Mesendoderm (in vitro differentiated cells): ENCODE measurements at regions not wholly inside any gene's neighbourhood (a gene's known extent, or its start where the extent isn't known, plus 50 kb on each side); places are given as distances from the start of the nearest gene placed in this dataset.
A peak's percentile ranks its signal among the peaks of the same experiment; 100 is the strongest.
"Not testable (repeated sequence)": the region's sequence is repeated elsewhere in the genome, so short reads cannot be mapped to it uniquely, and the experiment has no call there.

Source experiments
- DNase-seq: peaks from one replicate; pipeline ENCODE4 v3.0.0; 2013
- H2AK5ac ChIP-seq: 2 replicates; pipeline ENCODE4 v1.6.1; 2013; ENCODE audit warnings: low read length, inconsistent platforms
- H2BK120ac ChIP-seq: 2 replicates; pipeline ENCODE4 v1.6.1; 2013; ENCODE audit warnings: low read depth, mild to moderate bottlenecking, low read length, moderate library complexity, mixed read lengths
- H2BK15ac ChIP-seq: replicated peaks from 2 replicates; pipeline ENCODE4 v1.6.1; 2013; ENCODE audit warnings: low read depth, mild to moderate bottlenecking, moderate library complexity
- H2BK5ac ChIP-seq: 2 replicates; pipeline ENCODE4 v1.6.1; 2013; ENCODE audit warnings: low read length, inconsistent platforms
- H3K18ac ChIP-seq: 2 replicates; pipeline ENCODE4 v1.6.1; 2013; ENCODE audit warnings: mild to moderate bottlenecking, low read length, mixed read lengths
- H3K23ac ChIP-seq: one replicate; pipeline ENCODE4 v1.6.1; 2013; ENCODE audit warnings: low read length
- H3K27ac ChIP-seq: 2 replicates; pipeline ENCODE4 v1.5.1; 2013; ENCODE audit warnings: low read depth, mild to moderate bottlenecking, inconsistent platforms, low read length, moderate library complexity
- H3K27me3 ChIP-seq: 2 replicates; pipeline ENCODE4 v1.6.1; 2013; ENCODE audit warnings: low read length, control low read depth, mild to moderate bottlenecking, inconsistent platforms; ENCODE audit not compliant: insufficient read depth, poor library complexity
- H3K36me3 ChIP-seq: 2 replicates; pipeline ENCODE4 v1.6.1; 2013; ENCODE audit warnings: low read length, inconsistent platforms; ENCODE audit not compliant: control insufficient read depth, insufficient read depth
- H3K4ac ChIP-seq: one replicate; pipeline ENCODE4 v1.6.1; 2013; ENCODE audit warnings: low read depth, mild to moderate bottlenecking, low read length, moderate library complexity
- H3K4me1 ChIP-seq: 2 replicates; pipeline ENCODE4 v1.6.1; 2013; ENCODE audit warnings: low read depth, low read length, inconsistent platforms; ENCODE audit not compliant: control insufficient read depth
- H3K4me2 ChIP-seq: 2 replicates; pipeline ENCODE4 v1.6.1; 2013; ENCODE audit warnings: low read length
- H3K4me3 ChIP-seq: 2 replicates; pipeline ENCODE4 v1.5.1; 2013; ENCODE audit warnings: mild to moderate bottlenecking, low read length
- H3K56ac ChIP-seq: one replicate; pipeline ENCODE4 v1.6.1; 2013; ENCODE audit warnings: low read length
- H3K79me1 ChIP-seq: 2 replicates; pipeline ENCODE4 v1.6.1; 2013; ENCODE audit warnings: low read length, inconsistent platforms
- H3K79me2 ChIP-seq: 2 replicates; pipeline ENCODE4 v1.6.1; 2013; ENCODE audit warnings: mild to moderate bottlenecking, low read length; ENCODE audit not compliant: control insufficient read depth, insufficient read depth
- H3K9ac ChIP-seq: 2 replicates; pipeline ENCODE4 v1.6.1; 2013; ENCODE audit warnings: low read length, inconsistent platforms
- H4K5ac ChIP-seq: one replicate; pipeline ENCODE4 v1.6.1; 2013; ENCODE audit warnings: low read length
- H4K8ac ChIP-seq: one replicate; pipeline ENCODE4 v1.6.1; 2013; ENCODE audit warnings: low read depth, mild to moderate bottlenecking, control low read depth, low read length, moderate library complexity
- WGBS: extraction: QIAGEN DNeasy Blood & Tissue Kit; methylation state at CpG from one replicate; pipeline ENCODE4 v1.1.7; 2013; ENCODE audit warnings: low lambda C conversion rate, missing lambda C conversion rate; ENCODE audit not compliant: insufficient coverage; ENCODE audit errors: extremely low coverage; 5-methylcytosine and 5-hydroxymethylcytosine counted together

- H2AK5ac ChIP-seq, H3K79me1 ChIP-seq, H3K18ac ChIP-seq, H3K4me1 ChIP-seq, H3K27ac ChIP-seq, H3K4me3 ChIP-seq, H2BK5ac ChIP-seq, H3K4me2 ChIP-seq, H3K79me2 ChIP-seq, H2BK15ac ChIP-seq, H3K36me3 ChIP-seq, H4K5ac ChIP-seq, H3K4ac ChIP-seq, H4K8ac ChIP-seq, H3K23ac ChIP-seq, DNase-seq, H3K56ac ChIP-seq, H3K9ac ChIP-seq, H3K27me3 ChIP-seq, H2BK120ac ChIP-seq: not testable (repeated sequence)
- no CpG with 5 or more reads among the region's 4 CpGs for WGBS
Measured at GRCh38 chr19:14270557-14270956, 64.6 kb upstream of the ADGRL1 start.

GRCh38 chr19:14267224-14267741, 61.3 kb upstream of the ADGRL1 start:
- no CpG with 5 or more reads among the region's 6 CpGs for WGBS
- Histone ChIP-seq H3K27me3 (no peaks in the 10 kb centered on the region), H3K27ac (no peak overlapping the region), H3K18ac (no peak overlapping the region), H3K23ac (no peak overlapping the region), H4K8ac (no peak overlapping the region), H2BK5ac (no peak overlapping the region), H4K5ac (no peak overlapping the region), H2BK120ac (no peak overlapping the region), H2BK15ac (no peak overlapping the region), H3K4me2 (no peak overlapping the region), H3K9ac (no peak overlapping the region), H3K36me3 (no peaks in the 10 kb centered on the region), H3K4ac (no peak overlapping the region), H3K79me2 (no peaks in the 10 kb centered on the region), H3K4me1 (peaks cover 4% of the 10 kb centered on the region), H2AK5ac (no peak overlapping the region), H3K79me1 (no peaks in the 10 kb centered on the region), H3K56ac (no peak overlapping the region), H3K4me3 (no peak overlapping the region)
- DNase-seq = no peak

- not testable (repeated sequence) for H3K79me2 ChIP-seq, H3K4me3 ChIP-seq
- no CpG with 5 or more reads among the region's 4 CpGs for WGBS
Measured at GRCh38 chr19:14266208-14266607, 60.2 kb upstream of the ADGRL1 start.

GRCh38 chr19:14265290-14266036, 59.5 kb upstream of the ADGRL1 start:
- peak overlapping the region; percentile 93 for H3K18ac ChIP-seq
- H4K8ac ChIP-seq = peak overlapping the region; percentile 1
- no peaks in the 10 kb centered on the region for H3K79me1 ChIP-seq
- no peak overlapping the region for H3K23ac ChIP-seq
- H3K4me2 ChIP-seq = peak overlapping the region; percentile 91
- peak overlapping the region; percentile 86 for H2BK120ac ChIP-seq
- peak overlapping the region; percentile 58 for H3K9ac ChIP-seq
- H3K4ac ChIP-seq = no peak overlapping the region
- H2BK15ac ChIP-seq = peak overlapping the region; percentile 76
- H3K36me3 ChIP-seq = no peaks in the 10 kb centered on the region
- no peak overlapping the region for H4K5ac ChIP-seq
- H3K56ac ChIP-seq = peak overlapping the region; percentile 78
- H3K27me3 ChIP-seq = no peaks in the 10 kb centered on the region
- no peak overlapping the region for H3K27ac ChIP-seq
- peaks cover 3% of the 10 kb centered on the region for H3K4me1 ChIP-seq
- peak overlapping the region; percentile 16 for H2BK5ac ChIP-seq
- DNase-seq = peak; percentile 75
- H2AK5ac ChIP-seq = no peak overlapping the region
- WGBS = no CpG with 5 or more reads among the region's 37 CpGs
- no peaks in the 10 kb centered on the region for H3K79me2 ChIP-seq
- H3K4me3 ChIP-seq = no peak overlapping the region

More at GRCh38 chr19:14266208-14266607, 60.2 kb upstream of the ADGRL1 start:
- not testable (repeated sequence) for H3K4ac ChIP-seq, H2BK120ac ChIP-seq, H3K4me2 ChIP-seq, H3K79me1 ChIP-seq, H2AK5ac ChIP-seq, H4K5ac ChIP-seq, H2BK15ac ChIP-seq, H3K9ac ChIP-seq, H3K23ac ChIP-seq, H3K4me1 ChIP-seq, H3K27me3 ChIP-seq, H4K8ac ChIP-seq, DNase-seq, H3K36me3 ChIP-seq, H3K27ac ChIP-seq, H2BK5ac ChIP-seq
- Histone ChIP-seq H3K56ac (peak overlapping the region; percentile 78), H3K18ac (peak overlapping the region; percentile 93)

GRCh38 chr19:14255902-14256649, 50.1 kb upstream of the ADGRL1 start:
- not testable (repeated sequence) for H3K27ac ChIP-seq, H3K79me2 ChIP-seq, H4K5ac ChIP-seq, H3K79me1 ChIP-seq, H3K4me2 ChIP-seq, H2BK5ac ChIP-seq, H4K8ac ChIP-seq, H3K4me1 ChIP-seq, H3K4me3 ChIP-seq, H3K36me3 ChIP-seq, H3K23ac ChIP-seq, H3K4ac ChIP-seq, H3K9ac ChIP-seq, H3K27me3 ChIP-seq, H2AK5ac ChIP-seq
- Histone ChIP-seq H2BK15ac (peak overlapping the region; percentile 4), H2BK120ac (peak overlapping the region; percentile 68), H3K18ac (peak overlapping the region; percentile 88), H3K56ac (peak overlapping the region; percentile 40)
- no CpG with 5 or more reads among the region's 7 CpGs for WGBS
- DNase-seq = peak; percentile 86
